ENCODE measurements at regions not wholly inside any gene's neighbourhood (a gene's known extent, or its start where the extent isn't known, plus 50 kb on each side); places are given as distances from the start of the nearest gene placed in this dataset.
"Not testable (repeated sequence)": the region's sequence is repeated elsewhere in the genome, so short reads cannot be mapped to it uniquely, and the experiment has no call there.

GRCh38 chr10:64771253-64772050 is 1250.3 kb downstream of the REEP3 start:
- no peak for FAIRE-seq

GRCh38 chr10:64773357-64773756 is 1252.2 kb downstream of the REEP3 start:
- no peak for FAIRE-seq

- not testable (repeated sequence) for FAIRE-seq
These were observed 1263.2 kb downstream of the REEP3 start for GRCh38 chr10:64784451-64784850.

- no peak for FAIRE-seq
These were observed 1264.6 kb downstream of the REEP3 start for GRCh38 chr10:64785816-64786215.

- no peak for FAIRE-seq
These were observed 1265.8 kb downstream of the REEP3 start for GRCh38 chr10:64786989-64787388.

GRCh38 chr10:64795847-64796246 is 1274.6 kb downstream of the REEP3 start:
- no peak for FAIRE-seq

- no peak for FAIRE-seq
These were observed 1277.1 kb downstream of the REEP3 start for GRCh38 chr10:64798297-64798696.

- not testable (repeated sequence) for FAIRE-seq
These were observed 1287.0 kb downstream of the REEP3 start for GRCh38 chr10:64808233-64808632.

- not testable (repeated sequence) for FAIRE-seq
These were observed 1288.8 kb downstream of the REEP3 start for GRCh38 chr10:64810046-64810445.

GRCh38 chr10:64813391-64813790 is 1292.2 kb downstream of the REEP3 start:
- FAIRE-seq: no peak

GRCh38 chr10:64814201-64814600 is 1293.0 kb downstream of the REEP3 start:
- FAIRE-seq: no peak

- no peak for FAIRE-seq
These were observed 1308.7 kb downstream of the REEP3 start for GRCh38 chr10:64829888-64830412.

GRCh38 chr10:64830869-64831268 is 1309.7 kb downstream of the REEP3 start:
- FAIRE-seq: no peak

GRCh38 chr10:64840341-64840740 is 1319.1 kb downstream of the REEP3 start:
- FAIRE-seq: no peak

- FAIRE-seq: no peak
These were observed 1325.5 kb downstream of the REEP3 start for GRCh38 chr10:64846700-64847099.

GRCh38 chr10:64855941-64856340 is 1334.7 kb downstream of the REEP3 start:
- FAIRE-seq: no peak

GRCh38 chr10:64859911-64860310 is 1338.7 kb downstream of the REEP3 start:
- no peak for FAIRE-seq

- no peak for FAIRE-seq
These were observed 1342.6 kb downstream of the REEP3 start for GRCh38 chr10:64863836-64864235.

GRCh38 chr10:64867501-64867962 is 1346.3 kb downstream of the REEP3 start:
- no peak for FAIRE-seq

GRCh38 chr10:64873088-64873487 is 1351.9 kb downstream of the REEP3 start:
- FAIRE-seq: no peak

- FAIRE-seq: no peak
These were observed 1352.8 kb downstream of the REEP3 start for GRCh38 chr10:64873959-64874358.

- no peak for FAIRE-seq
These were observed 1359.3 kb downstream of the REEP3 start for GRCh38 chr10:64880546-64880945.

- peak; percentile 5 for FAIRE-seq
These were observed 1360.1 kb downstream of the REEP3 start for GRCh38 chr10:64881257-64881656.

GRCh38 chr10:64896582-64896981 is 1375.4 kb downstream of the REEP3 start:
- no peak for FAIRE-seq

Data from colon (tissue), 2 donors.